AG09309 (cell line): ENCODE measurements at regions not wholly inside any gene's neighbourhood (a gene's known extent, or its start where the extent isn't known, plus 50 kb on each side); places are given as distances from the start of the nearest gene placed in this dataset.

Experiments
- DNase-seq: peaks from one replicate; pipeline ENCODE4 v3.0.0-alpha.2; 2010; ENCODE audit warnings: low read depth
- H3K4me3 ChIP-seq: 2 replicates; pipeline ENCODE4 v1.5.1; 2011; ENCODE audit warnings: mild to moderate bottlenecking, low read depth, low read length, moderate library complexity; ENCODE audit not compliant: control insufficient read depth
- CTCF ChIP-seq: IDR thresholded peaks from 2 replicates; pipeline ENCODE4 v1.5.1; 2011; ENCODE audit warnings: mild to moderate bottlenecking, low read depth, low read length, inconsistent platforms; ENCODE audit not compliant: insufficient read depth, control insufficient read depth; ENCODE audit errors: missing control alignments

DNA sequence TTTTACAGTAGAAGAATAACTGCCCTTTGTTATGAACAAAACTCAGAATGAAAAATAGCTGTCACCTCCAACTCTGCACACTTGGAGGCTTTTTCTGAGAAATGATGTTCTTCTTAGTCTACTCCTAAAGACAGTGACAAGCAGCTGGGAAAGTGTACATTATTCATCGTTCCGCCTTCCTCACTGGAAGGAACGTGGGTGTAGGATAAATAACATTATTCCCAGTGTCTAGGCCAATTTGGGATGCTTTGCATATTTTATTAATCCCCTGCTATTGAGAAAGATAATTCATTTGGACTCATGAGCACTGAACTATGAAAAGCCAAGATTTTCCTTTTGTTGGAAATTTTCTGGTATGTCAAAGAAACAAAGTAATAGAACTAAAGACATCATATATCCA, 87.8 kb downstream of the VCX2 start:
- DNase-seq = no peak
- TF ChIP-seq CTCF = no peak
- no peak overlapping the region for H3K4me3 ChIP-seq

GRCh38 chrX:8075636-8076035, 95.4 kb downstream of the VCX2 start:
- no peak overlapping the region for H3K4me3 ChIP-seq
- DNase-seq = no peak
- TF ChIP-seq CTCF = no peak

DNA sequence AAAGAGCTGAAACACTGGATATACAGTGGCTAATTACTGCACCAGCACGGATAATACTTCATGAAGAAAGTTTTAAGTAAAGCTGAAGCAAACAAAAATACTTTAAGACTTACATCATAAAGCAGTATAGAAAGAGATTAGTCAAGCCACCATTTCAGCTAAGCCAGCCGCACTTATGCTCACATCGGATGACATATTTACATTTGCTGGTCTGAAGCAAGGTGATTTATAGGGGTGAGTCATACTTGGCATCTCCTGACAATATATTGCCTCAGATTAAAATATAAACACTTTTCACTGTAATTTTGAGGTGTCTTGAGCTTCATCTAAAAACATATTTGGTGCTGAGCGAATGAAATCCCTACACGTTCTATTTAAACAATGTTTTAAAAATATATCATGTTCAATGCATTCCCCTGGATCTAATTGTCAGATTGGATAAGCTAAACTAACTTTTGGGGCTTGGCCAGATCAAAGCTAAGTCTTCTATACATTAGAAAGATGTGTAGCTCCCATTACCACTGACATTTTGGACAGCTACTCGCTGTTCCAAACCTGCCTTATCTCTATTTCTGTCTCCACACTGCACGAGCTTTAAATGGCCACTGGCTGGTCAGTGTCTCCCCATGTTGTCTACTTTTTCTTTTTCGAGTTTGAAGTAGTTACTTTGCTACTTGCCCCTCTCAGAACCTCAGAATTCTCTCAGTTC, 103.2 kb downstream of the VCX2 start:
- DNase-seq = no peak
- no peak for TF ChIP-seq CTCF
- no peak overlapping the region for H3K4me3 ChIP-seq

DNA sequence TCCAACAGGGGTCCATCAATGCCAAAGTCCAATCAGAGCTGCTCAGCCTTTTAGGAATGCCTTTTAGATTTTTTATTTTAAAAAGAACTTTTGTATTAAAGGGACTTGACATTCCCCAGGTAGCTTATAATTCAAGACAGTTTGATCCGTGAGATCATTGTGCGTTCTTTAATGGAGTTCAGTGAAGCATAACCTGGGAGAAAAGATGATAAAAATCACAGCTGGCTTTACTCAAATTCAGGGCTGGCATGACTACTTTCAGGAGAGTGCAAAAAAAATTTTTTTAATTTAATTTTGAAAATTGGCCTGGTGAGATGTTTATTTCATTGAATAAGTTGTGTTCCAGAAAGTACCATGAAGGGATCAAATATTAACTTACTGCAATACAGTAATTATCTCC, 118.2 kb downstream of the VCX2 start:
- DNase-seq = no peak
- no peak overlapping the region for H3K4me3 ChIP-seq
- no peak for TF ChIP-seq CTCF

DNA sequence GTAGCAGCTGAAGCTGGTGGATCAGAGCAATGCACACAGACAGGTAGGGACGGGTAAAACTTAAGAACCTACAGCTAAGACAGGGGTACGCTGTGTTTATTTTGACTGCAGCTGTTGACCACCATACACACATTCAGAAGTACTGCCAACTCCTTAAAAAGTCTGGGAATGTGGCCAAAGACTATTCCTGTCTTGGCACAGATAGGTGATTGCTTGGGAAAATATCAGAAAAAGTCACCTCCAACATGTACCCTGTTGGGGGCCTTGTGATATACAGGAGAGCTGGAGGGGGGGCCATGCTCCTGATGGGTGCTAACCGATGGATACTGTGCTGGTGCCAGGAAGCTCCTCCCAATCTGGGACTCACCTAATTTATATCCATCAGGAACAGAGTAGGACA, 121.2 kb downstream of the VCX2 start:
- TF ChIP-seq CTCF = no peak
- DNase-seq = no peak
- H3K4me3 ChIP-seq = no peak overlapping the region

- TF ChIP-seq CTCF = no peak
- no peak for DNase-seq
- no peak overlapping the region for H3K4me3 ChIP-seq
These were observed 121.3 kb upstream of the PNPLA4 start for GRCh38 chrX:8048466-8048865.

- TF ChIP-seq CTCF = no peak
- no peak overlapping the region for H3K4me3 ChIP-seq
- no peak for DNase-seq
These were observed 117.7 kb upstream of the PNPLA4 start for GRCh38 chrX:8044947-8045346.
